Ammon's horn (tissue), 1 donor: ENCODE measurements at regions not wholly inside any gene's neighbourhood (a gene's known extent, or its start where the extent isn't known, plus 50 kb on each side); places are given as distances from the start of the nearest gene placed in this dataset.
"Not testable (repeated sequence)": the region's sequence is repeated elsewhere in the genome, so short reads cannot be mapped to it uniquely, and the experiment has no call there.

Experiments
- DNase-seq: peaks from one replicate; pipeline ENCODE4 v3.0.0-alpha.2; 2016; ENCODE audit warnings: low spot score

DNA sequence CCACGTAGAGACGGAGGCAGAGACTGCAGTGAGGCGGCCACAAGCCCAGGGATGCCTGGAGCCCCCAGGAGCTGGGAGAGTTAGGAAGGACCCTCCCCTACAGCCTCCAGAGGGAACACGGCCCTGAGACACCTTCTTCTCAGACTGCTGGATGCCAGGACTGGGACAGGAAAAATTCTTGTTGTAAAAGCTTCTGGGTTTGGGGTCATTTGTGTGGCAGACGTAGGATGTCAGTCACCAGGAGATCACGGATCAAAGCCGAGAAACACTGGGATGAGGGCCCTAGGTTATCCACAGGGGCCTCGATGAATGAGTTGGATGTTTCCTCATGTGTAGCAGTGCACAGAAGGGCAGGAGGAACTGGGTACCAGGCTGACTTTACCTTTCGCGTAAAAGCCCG lies 163.7 kb downstream of the SHOX start:
- no peak for DNase-seq

DNA sequence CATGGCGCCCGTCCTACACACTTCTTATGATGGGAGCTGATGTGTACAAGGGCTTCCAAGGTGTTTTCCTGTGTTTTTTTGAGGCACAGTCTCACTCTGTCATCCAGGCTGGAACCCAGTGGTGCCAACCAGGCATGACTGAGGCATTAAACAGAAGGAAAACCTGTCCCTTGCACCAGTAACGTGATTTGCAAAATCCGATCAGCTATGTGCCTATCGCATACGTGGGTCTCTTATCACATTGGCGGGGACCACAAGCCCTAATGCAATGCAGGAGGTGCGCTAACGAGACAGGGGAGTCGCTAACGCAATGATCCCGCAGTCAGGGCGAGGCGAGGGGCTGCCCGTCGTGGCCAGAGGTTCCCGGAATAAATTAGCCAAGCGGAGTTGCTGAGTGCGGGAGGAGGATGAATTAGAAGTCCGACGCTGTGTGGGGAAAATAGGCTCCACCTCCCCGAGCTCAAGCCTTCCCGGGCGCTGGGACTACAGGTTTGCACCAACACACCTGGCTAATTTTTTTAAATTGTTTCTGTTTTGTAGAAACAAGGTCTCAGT lies 162.7 kb downstream of the SHOX start:
- DNase-seq, result no peak

DNA sequence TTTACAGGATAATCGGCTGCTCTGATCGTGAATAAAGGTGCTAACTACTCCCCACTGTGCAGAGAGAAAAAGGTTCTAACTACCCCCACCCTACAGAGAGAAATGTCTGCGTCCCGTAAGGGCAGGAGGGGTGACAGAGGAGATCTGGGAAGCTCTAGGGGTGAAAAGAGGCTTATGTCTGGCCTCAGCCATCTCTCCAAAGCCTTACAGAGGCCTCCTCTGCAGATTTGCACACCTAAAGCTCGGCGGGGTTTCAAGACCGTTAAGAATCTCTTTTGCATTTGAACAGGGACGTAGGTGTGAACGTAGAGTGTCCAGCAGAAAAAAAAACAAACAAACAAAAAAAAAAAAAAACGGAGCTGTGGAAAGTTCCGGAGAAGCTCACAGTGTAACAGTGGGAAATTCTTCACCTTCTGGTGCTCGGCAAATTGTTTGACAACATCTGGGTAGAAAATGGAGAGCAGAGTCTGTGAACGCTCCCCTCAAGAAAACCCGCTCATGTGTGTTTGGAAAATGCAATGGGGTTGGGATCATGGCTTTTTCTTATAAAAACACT lies 161.0 kb downstream of the SHOX start:
- DNase-seq, result no peak

DNA sequence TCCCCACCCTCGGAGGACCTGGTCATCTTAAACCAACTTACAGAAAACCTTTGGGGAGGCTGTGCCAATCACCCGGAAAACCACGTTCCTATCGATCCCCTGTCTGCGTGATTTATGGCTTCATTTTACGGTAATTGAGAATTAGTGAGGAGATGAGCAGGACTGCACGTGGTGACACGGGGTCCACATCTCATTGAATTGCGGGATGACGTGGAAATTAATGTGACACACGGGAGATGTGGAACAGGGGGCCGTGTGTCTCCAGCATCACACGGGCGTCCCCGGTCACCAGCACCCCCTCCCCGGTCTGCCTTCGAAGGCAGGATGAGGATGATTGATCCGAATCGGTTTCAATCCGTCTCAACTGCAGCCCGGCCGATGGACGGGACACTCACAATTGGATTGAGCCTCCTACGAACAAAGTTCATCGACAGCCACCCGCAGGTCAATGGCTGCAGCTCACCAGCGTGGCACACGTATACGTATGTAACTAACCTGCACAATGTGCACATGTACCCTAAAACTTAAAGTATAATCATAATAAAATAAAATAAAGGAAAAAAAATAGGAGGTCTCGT lies 160.3 kb downstream of the SHOX start:
- no peak for DNase-seq

DNA sequence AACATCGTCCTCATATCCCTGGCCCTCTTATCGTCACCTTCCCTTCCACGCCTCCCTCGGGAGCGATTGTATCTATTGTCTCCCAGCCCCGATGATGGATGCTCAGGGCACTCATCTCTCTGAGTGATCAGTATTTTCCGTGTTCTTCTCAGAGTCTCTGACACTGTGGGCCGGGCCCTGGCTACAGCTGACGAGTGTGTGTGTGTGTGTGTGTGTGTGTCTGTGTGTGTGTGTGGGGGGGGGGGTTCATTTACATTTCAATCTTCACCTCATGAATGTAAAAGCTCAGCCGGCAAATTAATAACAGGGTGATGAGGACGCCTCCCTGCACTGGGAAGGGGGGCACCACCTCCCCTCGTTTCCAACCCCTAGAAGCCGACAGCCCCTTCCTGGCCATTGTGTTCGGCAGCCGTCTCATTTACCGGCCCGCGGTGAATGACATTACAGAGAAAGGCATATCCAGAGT lies 159.5 kb downstream of the SHOX start:
- no peak for DNase-seq

DNA sequence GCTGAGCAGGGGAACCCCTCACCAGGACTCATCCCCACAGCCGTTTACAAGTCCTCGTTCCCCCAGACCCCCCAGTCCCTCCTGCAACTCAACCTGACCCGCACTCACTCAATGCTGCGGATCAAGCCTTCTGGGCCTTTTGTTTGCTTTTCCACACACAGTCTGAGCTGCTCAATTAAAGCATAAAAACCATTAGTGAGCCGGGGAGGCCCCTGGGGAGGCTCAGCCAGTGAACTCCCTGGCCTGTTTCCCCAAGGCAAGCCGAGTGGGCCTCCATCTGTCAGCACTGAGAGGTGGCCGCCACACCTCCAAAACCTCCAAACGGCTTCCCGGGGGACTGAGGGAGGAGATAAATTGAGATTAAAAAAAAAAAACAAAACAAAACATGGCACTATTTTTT lies 158.5 kb downstream of the SHOX start:
- DNase-seq, result no peak

DNA sequence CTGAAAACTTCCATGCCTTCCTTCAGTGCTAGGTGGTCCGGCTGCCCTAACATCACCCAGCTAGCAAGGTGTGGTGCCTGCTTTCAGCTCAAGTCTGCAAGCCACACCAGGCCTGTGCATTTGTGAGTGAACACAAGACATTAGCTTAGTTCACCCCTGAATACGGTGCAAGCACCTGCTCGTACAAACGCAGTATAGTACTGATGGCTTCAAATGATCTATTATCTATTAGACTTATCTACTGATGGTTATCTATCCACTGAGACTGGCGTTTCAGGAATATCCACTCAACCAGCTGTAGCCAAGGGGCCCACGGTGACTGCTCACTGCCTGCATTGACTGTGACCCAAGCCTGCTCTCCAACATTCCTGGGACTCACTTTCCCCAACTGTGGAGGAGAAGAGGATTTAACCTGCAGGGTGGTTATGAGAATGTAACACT lies 155.9 kb downstream of the SHOX start:
- no peak for DNase-seq

DNA sequence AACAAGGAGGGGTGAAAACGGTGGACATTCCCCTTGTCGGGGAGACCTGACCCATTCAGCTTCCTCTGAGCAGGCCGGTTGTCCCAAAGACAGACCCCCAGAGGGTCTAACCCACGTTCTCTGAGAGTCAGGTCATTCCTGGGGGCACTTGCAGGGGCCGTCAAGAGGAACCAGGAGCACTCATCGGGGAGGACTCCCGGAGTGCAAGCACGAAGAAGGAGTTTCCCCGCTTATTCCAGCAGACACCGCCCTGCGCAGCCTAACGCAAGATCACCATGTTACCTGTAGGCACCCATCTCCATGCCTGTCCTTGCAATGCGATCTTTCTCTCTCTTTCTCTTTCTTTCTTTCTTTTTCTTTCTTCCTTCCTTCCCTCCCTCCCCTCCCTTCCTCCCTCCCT lies 154.2 kb downstream of the SHOX start:
- no peak for DNase-seq

DNA sequence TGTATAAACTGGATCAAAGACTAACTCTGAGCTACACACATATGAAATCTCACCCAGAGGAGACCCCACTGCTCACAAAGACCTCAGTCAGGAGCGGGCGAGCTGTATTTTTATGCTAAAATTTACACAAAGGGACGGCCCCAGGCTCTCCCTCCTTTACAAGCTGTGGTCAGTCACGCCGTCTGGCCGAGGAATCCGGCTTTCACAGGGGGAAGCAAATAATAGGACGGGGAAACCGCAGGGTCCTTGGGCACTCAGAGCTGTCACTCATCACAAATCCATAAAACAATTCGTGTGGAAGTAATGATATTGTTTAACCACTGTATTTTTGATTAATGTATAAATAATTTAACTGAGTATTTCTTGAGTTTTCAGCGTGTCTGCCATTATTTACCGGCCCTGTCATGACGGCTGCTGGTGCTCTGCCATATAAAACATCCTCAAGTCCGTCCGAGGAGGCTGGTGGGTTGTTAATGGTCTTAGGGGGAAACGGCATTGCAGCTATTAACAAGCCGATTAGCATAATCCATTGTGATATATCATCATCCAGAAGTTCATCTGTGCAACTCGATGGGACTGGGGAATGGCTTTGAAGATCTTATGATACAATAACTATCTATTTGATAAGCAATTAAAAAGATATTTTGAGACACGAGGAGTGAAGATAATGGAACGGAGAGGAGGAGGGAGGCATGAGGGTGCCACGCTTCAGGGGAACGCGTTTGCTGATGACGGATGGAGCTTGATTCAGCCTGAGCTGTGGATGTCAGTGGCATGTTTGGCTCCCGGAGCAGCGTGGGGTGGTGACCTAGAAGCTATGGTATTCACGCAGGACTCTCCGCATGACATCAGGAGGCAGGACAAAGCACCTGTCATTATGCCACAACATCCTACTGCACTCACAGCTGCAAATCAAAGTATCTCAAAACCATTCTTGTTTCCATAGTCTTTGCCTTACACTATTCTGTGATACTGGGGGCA lies 150.9 kb downstream of the SHOX start:
- no peak for DNase-seq

DNA sequence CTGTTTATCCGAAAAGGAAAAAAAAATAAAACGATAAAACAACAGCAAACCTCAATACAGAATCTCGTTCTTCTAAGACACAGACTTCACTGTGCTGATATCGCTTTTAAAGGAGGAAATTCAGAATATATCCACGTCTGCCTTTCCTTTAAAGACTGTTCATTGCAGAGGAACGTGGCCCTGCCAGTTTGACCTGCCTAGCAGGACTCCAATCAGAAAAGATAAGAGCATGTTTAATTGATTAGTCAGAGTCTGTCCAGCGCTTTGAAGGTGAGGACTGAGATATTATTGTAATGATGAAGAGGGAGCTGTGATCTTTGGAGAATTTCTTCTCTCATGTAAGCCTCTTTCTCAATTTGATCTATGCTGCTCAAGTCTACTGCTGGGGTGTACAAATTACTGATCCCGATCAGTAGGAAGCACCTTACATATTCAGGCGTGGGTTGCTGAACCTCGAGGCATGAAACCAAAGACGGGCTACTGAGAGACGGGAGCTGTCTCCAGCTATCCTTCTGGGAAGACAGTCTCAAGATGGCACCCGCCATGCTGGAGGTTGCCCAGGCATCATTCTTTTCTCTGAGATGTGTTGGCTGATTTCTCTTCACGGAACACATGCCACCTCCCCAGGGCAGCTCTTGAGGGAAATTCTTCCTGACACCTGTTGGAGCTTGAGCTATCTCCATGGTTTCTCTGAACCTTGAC lies 146.1 kb downstream of the SHOX start:
- DNase-seq, result no peak

DNA sequence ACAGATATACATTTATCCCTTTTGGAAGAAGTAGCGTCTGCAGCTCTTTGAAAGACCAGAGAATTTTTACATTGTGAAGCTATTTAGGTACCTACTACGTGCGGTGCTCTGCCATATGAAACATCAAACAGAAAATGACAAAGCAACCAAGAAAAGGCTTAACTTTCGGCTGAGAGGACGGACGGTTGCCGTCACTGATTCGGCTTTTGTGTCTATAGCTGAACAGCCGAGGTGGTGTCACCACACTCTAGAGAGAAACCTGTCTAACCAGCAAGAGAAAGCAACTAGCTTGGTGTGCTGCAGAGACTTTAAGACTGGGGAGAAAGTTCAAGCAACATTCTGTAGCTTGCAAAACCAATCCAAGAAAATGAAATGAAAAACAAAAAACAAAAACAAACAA lies 145.5 kb downstream of the SHOX start:
- DNase-seq, result no peak

DNA sequence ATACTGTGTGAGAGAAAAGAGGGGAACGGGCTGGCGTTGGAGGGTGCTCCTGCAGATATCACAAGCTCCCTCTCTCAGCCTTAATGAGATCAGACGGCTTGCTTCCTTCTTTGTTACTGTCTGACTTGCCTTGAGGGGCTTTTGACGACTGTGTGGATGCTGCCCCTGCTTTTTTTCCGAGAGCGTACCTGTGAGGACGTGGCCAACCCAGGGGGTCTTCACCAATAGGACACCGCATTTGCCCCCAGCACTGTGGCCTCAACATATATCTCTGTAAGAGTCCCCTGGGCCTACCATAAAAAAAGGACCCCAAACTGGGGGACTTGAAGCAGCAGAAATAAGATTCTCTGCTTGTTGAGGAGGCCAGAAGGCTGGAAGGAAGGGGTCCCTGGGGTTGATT lies 143.9 kb downstream of the SHOX start:
- DNase-seq, result no peak

DNA sequence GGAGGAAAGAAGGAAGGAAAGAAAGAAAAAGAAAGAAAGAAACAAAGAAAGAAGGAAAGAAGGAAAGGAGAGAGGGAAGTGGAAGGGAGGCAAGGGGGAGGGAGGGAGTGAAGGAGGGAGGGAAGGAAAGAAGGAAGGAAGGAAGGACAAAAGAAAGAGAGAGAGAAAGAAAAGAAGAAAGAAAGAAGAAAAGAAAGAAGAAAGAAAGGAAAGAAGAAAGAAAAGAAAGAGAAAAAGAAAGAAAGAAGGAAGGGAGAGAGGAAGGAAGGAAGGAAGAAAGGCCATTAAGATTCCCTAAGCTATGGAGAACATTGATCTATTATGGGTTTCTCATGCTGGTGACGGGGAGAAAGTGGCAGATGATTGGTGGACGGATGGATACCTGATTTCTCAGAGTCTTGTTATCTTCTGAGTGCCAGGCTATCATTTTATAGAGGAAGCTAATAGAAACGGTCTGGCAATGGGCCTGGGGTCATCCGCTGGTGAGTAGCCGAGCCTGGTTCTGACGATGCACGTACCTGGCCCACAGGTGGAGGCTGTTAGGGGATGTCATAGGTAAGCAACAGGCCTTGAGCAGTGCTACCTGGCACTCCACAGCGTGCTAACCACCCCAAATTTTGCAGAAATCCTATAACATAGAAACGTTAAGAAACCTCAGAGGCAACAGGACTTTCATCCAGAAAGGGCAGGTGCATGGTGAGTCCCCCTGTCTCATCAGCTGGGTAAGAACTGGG lies 142.9 kb downstream of the SHOX start:
- DNase-seq, result no peak

DNA sequence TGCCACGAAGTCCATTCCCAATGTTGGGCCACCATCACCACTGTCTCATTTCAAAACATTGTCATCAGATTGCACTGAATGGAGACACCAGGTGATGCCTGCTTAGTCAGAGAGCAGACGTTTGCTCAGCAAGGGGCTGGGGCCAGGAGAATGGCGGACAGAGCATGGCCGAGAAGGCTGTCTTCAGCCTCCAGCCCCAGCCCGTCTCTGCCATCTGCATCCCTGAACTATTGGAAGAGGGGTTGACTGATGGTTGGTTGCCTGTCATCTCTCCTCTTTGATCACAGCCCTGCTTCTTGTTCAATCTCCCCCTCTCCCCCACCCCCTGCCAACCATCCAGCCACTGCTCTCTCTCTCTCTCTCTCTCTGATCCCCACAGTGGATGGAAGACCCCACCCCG lies 140.9 kb downstream of the SHOX start:
- DNase-seq, result no peak

DNA sequence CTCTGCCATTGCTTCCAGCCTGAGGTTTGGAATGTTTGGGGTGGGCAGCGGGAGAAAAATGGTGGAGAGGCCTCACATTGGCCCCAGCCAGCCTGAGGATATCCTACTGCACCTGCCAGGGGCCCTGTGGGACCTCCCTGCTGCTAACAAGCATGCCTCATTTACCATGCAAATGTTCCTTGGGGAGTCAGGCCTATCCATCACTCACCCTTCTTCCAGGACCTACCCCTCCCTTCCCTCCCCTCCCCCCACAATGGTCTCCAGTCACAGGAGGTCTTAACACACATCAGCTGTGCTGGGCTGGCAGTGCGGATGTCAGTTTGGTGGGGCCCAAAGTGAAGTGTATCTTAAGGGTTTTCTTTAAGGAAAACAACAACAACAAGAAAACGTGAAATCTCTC lies 139.2 kb downstream of the SHOX start:
- no peak for DNase-seq

DNA sequence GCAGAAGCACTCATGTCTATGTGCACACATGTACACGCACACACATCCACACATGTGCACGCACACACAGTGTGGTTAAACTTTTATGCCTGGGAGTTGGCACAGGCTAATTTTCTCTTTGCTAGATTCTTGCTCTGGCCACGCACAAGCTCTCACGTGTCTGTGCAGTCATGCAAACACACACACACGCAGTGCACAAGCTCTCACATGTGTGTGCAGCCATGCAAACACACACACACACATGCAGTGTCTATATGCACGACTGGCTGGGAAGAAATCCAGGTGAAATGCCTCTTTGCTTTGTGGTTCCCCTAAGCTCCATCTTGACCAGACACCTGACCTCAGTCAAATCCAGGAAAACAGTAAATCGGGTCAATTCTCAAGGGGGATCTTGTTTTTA lies 138.0 kb downstream of the SHOX start:
- DNase-seq, result no peak

DNA sequence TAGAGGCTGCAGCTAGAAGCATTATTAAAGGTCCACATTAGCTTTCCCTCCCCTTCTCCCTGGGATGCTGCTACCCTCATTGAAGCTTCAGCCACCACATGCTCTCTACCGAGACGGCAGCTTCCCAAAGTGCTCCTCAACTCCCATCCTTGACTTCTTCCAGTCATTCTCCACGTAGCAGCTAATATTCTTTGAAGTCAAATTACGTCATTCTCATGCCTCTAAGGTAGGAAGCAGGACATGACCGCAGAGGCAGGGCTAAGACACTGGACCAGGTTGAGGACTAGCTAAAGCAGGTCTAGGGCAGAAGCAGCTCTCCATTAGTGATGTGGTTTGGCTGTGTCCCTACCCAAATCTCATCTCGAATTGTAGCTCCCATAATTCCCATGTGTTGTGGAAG lies 128.3 kb downstream of the SHOX start:
- no peak for DNase-seq

DNA sequence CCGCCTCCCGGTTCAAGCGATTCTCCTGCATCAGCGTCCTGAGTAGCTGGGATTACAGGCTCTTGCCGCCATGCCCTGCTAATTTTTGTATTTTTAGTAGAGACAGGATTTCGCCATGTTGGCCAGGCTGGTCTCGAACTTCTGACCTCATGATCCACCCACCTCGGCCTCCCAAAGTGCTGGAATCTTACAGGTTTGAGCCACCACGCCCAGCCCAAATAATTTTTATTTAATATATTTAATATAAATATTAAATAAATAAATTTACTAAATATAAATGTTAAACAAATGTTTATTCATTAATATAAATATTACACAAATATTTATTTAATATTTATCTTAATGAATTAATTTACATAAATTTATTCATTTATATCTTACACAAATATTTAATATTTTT lies 120.2 kb downstream of the SHOX start:
- no peak for DNase-seq

DNA sequence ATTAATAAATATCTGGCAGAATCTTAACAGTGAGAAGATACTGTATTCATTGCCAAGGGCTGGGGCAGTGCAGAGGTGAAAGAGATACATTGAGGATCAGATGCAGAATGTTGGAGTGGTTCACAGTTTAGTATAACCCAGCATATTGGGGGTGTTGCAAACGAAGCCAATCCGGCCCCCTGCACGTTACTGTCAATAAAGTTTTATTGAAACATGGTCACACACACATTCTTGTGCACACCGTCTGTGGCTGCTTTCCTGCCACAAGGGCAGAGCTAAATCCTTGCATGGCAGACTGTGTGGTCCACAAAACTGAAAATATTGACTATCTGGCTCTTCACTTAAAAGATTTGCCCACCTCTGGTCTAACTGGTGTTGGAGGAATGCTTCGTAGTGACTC lies 119.7 kb downstream of the SHOX start:
- DNase-seq, result no peak

DNA sequence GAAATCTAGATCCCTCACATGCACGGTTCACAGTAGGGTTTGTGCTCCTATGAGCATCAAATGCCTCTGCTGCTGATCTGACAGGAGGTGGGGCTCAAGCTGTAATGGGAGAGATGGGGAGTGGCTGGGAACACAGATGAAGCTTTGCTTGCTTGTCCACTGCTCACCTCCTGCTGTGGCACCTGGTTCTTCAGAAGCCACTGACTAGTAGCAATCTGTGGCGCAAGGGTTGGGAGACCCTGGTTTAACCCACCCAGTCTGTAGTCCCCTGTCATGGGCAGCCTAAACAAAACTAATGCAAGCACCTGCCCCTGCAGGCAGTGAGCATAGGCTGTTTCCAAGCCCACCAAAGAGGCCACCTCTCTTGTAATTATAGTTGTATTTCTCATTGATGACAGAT lies 116.6 kb downstream of the SHOX start:
- no peak for DNase-seq

DNA sequence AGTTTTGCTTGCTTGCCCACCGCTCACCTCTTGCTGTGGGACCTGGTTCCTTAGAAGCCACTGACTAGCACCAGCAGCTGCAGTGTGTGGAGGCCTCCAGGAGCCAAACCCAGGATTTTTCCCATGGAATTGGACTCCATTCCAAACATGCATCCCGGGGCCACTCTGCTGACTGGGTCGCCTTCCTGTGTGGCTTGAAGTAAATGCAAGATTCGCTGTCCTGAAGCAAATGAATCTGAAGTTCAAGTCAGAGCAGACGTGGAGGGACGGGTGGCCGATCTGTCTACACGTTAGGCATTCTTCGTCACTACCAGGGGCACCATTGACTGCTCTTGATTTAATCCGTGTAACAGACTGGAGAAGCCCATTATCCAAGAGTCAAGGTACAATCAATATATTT lies 109.0 kb downstream of the SHOX start:
- no peak for DNase-seq

DNA sequence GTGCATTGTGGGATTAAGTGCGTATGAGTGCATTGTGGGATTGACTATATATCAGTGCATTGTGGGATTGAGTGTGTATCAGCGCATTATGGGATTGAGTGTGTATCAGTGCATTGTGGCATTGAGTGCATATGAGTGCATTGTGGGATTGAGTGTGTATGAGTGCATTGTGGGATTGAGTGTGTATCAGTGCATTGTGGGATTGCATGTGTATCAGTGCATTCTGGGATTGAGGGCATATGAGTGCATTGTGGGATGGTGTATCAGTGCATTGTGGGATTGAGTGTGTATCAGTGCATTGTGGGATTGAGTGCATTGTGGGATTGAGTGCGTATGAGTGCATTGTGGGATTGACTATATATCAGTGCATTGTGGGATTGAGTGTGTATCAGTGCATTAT lies 106.4 kb downstream of the SHOX start:
- DNase-seq, result not testable (repeated sequence)
